Uterus (tissue), 2 donors: ENCODE measurements at regions not wholly inside any gene's neighbourhood (a gene's known extent, or its start where the extent isn't known, plus 50 kb on each side); places are given as distances from the start of the nearest gene placed in this dataset.

Experiments
- POLR2A ChIP-seq, 2 donors: fragments of 450-650 bp; IDR thresholded peaks; one replicate each; pipeline ENCODE4 v1.6.1; 2016; ENCODE audit warnings: antibody characterized with exemption in 2 of 2, mild to moderate bottlenecking in 1 of 2, moderate library complexity in 1 of 2
- TF ChIP-seq, protein P1 (sequence below), 4 experiments: fragments of 200-600 bp in 2 of 4; fragments of 450-650 bp in 2 of 4; sonication (generic) in 2 of 4; IDR thresholded peaks; one replicate each; pipeline ENCODE4 v1.5.1; 2016 to 2019; ENCODE audit warnings: antibody characterized with exemption in 4 of 4, mild to moderate bottlenecking in 2 of 4, moderate library complexity in 1 of 4

DNA sequence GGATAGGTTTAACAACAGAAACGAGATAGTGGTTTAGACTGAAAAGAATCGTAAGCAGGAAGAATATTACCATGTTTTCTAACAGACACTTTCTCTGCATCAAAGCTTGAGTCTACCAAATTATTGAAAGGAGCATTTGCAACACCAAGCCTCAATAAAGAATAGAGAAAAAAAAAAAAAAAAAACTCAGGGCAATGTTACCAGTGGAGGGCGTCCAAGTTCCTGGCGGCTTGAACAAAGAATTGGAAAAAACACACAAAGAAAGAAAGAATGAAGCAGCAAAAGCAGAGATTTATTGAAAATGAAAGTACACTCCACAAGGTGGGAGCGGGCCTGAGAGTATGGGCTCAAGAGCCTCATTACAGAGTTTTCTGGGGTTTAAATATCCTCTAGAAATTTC, 686.5 kb upstream of the ADGRL2 start:
- TF ChIP-seq, protein P1, sequence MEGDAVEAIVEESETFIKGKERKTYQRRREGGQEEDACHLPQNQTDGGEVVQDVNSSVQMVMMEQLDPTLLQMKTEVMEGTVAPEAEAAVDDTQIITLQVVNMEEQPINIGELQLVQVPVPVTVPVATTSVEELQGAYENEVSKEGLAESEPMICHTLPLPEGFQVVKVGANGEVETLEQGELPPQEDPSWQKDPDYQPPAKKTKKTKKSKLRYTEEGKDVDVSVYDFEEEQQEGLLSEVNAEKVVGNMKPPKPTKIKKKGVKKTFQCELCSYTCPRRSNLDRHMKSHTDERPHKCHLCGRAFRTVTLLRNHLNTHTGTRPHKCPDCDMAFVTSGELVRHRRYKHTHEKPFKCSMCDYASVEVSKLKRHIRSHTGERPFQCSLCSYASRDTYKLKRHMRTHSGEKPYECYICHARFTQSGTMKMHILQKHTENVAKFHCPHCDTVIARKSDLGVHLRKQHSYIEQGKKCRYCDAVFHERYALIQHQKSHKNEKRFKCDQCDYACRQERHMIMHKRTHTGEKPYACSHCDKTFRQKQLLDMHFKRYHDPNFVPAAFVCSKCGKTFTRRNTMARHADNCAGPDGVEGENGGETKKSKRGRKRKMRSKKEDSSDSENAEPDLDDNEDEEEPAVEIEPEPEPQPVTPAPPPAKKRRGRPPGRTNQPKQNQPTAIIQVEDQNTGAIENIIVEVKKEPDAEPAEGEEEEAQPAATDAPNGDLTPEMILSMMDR (IDR thresholded peaks at IDR 0.05): no peak
- no peak for TF ChIP-seq POLR2A (IDR thresholded peaks at IDR 0.05)
